Progenitor cell of endocrine pancreas (in vitro differentiated cells): ENCODE measurements at regions not wholly inside any gene's neighbourhood (a gene's known extent, or its start where the extent isn't known, plus 50 kb on each side); places are given as distances from the start of the nearest gene placed in this dataset.

Source experiments
- DNase-seq: peaks from one replicate; pipeline ENCODE4 v3.0.0; 2021; ENCODE audit warnings: low spot score; ENCODE audit not compliant: unreplicated experiment
- H3K27ac Mint-ChIP-seq: 2 replicates; pipeline ENCODE4 v1.8.0; 2021; ENCODE audit warnings: mild to moderate bottlenecking, moderate library complexity, mixed read lengths
- H3K27me3 Mint-ChIP-seq: 2 replicates; pipeline ENCODE4 v1.8.0; 2021; ENCODE audit warnings: mixed read lengths
- H3K36me3 Mint-ChIP-seq: 2 replicates; pipeline ENCODE4 v1.8.0; 2022; ENCODE audit warnings: mixed read lengths; ENCODE audit not compliant: insufficient read depth
- H3K4me1 Mint-ChIP-seq: 2 replicates; pipeline ENCODE4 v1.8.0; 2021; ENCODE audit warnings: low read depth, mixed read lengths
- H3K4me3 Mint-ChIP-seq: 2 replicates; pipeline ENCODE4 v1.8.0; 2021; ENCODE audit warnings: low read depth, mild to moderate bottlenecking, moderate library complexity, mixed read lengths
- H3K9me3 Mint-ChIP-seq: 2 replicates; pipeline ENCODE4 v1.8.0; 2021; ENCODE audit warnings: low read depth, mixed read lengths
- TF ChIP-seq, protein P1 (sequence below): fragments of 200-600 bp; sonication (generic); IDR thresholded peaks from one replicate; pipeline ENCODE4 v1.5.0; 2021; ENCODE audit warnings: antibody characterized with exemption, mild to moderate bottlenecking; ENCODE audit not compliant: unreplicated experiment

DNA sequence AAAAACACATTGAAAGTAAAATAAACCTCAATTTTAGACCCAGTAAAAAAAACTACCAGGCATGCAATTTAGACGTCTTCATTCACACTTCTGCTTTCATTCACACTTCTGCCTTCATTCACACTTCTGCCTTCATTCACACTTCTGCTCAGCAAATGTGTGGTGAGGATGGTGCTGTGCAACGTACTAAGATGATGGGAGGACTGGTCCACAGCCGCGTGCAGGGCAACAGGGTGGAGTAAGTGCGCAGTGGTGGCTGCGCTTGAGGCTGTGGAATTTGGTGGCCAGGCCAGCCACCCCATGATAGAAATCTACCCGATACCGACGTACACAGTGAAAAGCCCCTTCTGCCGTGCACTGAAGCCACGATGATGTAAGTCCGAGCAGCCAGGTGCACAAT lies 114.3 kb upstream of the CD93 start:
- H3K27ac Mint-ChIP-seq, result no peak overlapping the region

DNA sequence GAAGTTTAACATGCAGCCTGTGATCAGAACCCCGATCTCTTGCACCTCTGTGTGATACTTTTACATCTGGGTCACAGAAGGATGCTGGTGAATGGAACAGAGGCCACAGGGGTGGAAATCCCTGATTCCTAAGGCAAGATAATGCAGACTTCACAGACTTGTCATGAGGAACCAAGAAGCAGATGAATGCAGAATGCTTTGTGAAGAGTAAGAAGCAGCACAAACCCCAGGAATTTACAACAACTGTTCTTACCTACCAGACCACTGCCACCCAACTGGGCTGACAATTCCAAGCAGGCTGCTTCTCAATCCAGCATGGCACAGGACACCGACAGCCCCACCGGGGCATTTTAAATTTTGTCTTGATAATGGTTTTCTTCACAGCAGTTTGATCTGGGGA lies 113.2 kb upstream of the CD93 start:
- H3K9me3 Mint-ChIP-seq, result peaks cover 6% of the 10 kb centered on the region
- no peak overlapping the region for H3K27ac Mint-ChIP-seq
- peaks cover 8% of the 10 kb centered on the region for H3K4me1 Mint-ChIP-seq
- TF ChIP-seq, protein P1, sequence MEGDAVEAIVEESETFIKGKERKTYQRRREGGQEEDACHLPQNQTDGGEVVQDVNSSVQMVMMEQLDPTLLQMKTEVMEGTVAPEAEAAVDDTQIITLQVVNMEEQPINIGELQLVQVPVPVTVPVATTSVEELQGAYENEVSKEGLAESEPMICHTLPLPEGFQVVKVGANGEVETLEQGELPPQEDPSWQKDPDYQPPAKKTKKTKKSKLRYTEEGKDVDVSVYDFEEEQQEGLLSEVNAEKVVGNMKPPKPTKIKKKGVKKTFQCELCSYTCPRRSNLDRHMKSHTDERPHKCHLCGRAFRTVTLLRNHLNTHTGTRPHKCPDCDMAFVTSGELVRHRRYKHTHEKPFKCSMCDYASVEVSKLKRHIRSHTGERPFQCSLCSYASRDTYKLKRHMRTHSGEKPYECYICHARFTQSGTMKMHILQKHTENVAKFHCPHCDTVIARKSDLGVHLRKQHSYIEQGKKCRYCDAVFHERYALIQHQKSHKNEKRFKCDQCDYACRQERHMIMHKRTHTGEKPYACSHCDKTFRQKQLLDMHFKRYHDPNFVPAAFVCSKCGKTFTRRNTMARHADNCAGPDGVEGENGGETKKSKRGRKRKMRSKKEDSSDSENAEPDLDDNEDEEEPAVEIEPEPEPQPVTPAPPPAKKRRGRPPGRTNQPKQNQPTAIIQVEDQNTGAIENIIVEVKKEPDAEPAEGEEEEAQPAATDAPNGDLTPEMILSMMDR, result no peak
- H3K4me3 Mint-ChIP-seq, result no peak overlapping the region
- no peaks in the 10 kb centered on the region for H3K36me3 Mint-ChIP-seq
- H3K27me3 Mint-ChIP-seq, result peaks cover 63% of the 10 kb centered on the region
- DNase-seq, result no peak

More for the DNA sequence above, 114.3 kb upstream of the CD93 start:
- Mint-ChIP-seq H3K27me3 (peaks cover 74% of the 10 kb centered on the region), H3K9me3 (peaks cover 6% of the 10 kb centered on the region), H3K4me1 (peaks cover 17% of the 10 kb centered on the region), H3K4me3 (no peak overlapping the region), H3K36me3 (no peaks in the 10 kb centered on the region)
- TF ChIP-seq, protein P1, result no peak
- no peak for DNase-seq

DNA sequence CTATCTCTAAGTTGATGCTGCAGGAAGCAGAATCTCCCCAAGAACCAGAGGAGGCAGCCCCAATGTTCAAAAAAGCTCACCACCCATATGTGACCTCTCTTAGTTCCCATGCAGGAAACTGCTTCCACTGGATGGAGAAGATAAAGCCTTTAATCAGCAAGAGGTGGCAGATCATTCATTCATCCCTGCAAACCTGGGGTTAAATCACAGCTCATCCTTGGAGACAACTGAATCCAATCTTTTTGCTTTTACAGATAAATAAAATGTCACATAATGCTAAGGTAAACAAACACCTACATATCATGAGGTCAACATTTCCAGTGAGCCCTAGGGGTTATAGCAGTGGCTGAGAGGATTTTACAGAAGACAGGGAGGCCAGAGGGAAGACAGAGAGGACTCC lies 112.7 kb upstream of the CD93 start:
- no peak overlapping the region for H3K27ac Mint-ChIP-seq
- H3K27me3 Mint-ChIP-seq, result peaks cover 58% of the 10 kb centered on the region

DNA sequence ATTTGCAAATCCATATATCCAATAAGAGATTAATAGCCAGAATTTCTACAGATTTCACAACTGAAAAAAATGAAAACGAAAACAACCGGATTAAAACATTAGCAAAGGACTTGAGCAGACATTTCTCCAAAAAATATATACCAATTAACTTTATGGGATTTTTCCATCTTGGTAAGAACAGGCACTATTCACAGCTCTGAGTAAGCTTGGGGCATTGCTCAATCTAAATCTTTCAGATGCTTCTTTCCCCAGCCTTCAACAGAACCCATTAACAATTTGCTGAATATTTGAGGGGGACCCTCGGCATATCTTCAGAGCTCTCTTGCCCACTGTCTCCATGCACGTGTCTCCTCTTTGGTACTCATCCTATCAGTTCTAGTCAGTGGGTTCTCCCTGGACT lies 111.7 kb upstream of the CD93 start:
- TF ChIP-seq, protein P1, result no peak
- H3K36me3 Mint-ChIP-seq, result no peaks in the 10 kb centered on the region
- H3K27me3 Mint-ChIP-seq, result peaks cover 48% of the 10 kb centered on the region
- no peaks in the 10 kb centered on the region for H3K4me1 Mint-ChIP-seq
- no peak for DNase-seq
- no peak overlapping the region for H3K27ac Mint-ChIP-seq
- peaks cover 6% of the 10 kb centered on the region for H3K9me3 Mint-ChIP-seq
- no peak overlapping the region for H3K4me3 Mint-ChIP-seq

More for the DNA sequence above, 112.7 kb upstream of the CD93 start:
- Mint-ChIP-seq H3K9me3 (peaks cover 6% of the 10 kb centered on the region), H3K36me3 (no peaks in the 10 kb centered on the region), H3K4me3 (no peak overlapping the region), H3K4me1 (peaks cover 2% of the 10 kb centered on the region)
- no peak for DNase-seq
- TF ChIP-seq, protein P1, result no peak

DNA sequence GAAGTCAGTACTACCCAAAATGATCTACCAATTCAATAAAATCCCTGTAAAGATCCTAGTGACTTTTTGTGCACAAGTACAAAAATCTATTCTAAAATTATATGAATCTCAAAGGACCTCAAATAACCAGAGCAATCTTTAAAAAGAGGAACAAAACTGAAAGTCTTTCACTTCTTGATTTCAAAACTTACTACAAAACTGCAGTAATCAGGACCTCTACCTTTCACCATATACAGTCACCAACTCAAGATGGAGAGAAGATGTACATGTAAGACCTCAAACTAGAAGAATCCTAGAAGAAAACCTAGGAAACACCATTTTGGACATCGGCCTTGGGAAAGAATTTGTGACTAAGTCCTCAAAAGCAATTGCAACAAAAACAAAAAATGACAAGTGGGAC lies 109.5 kb upstream of the CD93 start:
- Mint-ChIP-seq H3K9me3 (peaks cover 6% of the 10 kb centered on the region), H3K4me3 (no peak overlapping the region)

More for the DNA sequence above, 109.5 kb upstream of the CD93 start:
- no peaks in the 10 kb centered on the region for H3K4me1 Mint-ChIP-seq
- TF ChIP-seq, protein P1, result no peak
- H3K27me3 Mint-ChIP-seq, result peaks cover 28% of the 10 kb centered on the region
- no peaks in the 10 kb centered on the region for H3K36me3 Mint-ChIP-seq
- no peak for DNase-seq
- H3K27ac Mint-ChIP-seq, result no peak overlapping the region
